Activated CD4-positive, CD25-positive, alpha-beta regulatory T cell treated with anti-CD3 and anti-CD28 coated beads, Interleukin-2, amount 50 U/mL, for 72 hours (primary cell): ENCODE measurements at regions not wholly inside any gene's neighbourhood (a gene's known extent, or its start where the extent isn't known, plus 50 kb on each side); places are given as distances from the start of the nearest gene placed in this dataset.
"Not testable (repeated sequence)": the region's sequence is repeated elsewhere in the genome, so short reads cannot be mapped to it uniquely, and the experiment has no call there.

Experiments
- DNase-seq: peaks from one replicate; pipeline ENCODE4 v3.0.0; 2021

DNA sequence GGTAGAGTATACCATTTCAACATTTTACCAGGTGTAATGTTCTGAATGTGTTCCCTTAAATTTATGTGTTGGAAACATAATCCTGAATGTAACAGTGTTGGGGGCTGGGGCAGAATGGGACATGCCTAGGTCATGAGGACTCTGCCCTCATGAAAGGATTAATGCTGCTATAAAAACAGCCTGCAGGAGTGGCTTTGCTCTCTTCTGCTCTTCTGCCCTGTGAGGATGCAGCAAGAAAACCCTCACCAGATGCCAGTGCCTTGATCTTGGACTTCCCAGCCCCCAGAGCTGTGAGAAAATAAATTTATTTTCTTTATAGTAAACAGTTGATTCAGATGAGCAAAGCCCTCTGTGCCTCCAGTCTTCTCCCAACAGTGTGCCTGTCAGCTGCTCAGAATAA, 326.0 kb upstream of the ONECUT1 start:
- DNase-seq = no peak

DNA sequence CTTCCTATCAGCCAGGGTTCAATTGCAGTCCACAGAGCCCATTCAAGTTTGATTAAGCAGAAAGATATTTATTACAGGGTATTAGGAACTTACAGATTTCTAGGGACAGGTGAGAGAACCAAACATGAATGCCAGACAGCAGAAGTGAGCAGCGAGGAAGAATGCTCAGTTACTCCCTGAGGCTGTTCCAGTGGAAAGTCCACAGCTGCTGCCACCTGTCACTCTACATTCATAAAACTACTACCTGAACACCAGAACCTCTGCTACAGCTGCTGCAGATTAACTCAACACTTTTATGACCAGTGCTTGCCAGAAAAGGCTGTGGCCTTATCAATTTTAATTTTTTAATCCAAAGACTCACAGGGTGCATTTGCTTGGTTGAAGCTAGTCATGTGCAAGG, 325.4 kb upstream of the ONECUT1 start:
- DNase-seq = no peak

DNA sequence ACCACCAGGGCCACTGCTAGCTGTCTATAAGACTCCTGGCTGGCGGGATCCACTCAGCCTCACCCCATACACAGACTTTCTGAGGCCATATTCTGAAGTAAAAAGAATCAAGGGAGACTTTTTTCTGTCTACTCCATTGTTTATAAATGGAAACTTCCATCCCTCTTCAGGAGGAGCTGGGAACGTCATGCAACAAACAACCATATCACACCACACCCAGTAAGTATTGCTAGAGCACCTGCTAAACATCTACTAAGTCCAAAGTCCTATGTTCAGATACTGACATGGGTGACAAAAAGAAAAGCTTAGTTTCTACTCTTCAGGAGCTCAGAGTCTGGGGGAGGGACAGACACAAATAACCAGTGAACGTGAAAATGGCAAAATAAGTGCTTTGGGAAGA, 324.8 kb upstream of the ONECUT1 start:
- no peak for DNase-seq

DNA sequence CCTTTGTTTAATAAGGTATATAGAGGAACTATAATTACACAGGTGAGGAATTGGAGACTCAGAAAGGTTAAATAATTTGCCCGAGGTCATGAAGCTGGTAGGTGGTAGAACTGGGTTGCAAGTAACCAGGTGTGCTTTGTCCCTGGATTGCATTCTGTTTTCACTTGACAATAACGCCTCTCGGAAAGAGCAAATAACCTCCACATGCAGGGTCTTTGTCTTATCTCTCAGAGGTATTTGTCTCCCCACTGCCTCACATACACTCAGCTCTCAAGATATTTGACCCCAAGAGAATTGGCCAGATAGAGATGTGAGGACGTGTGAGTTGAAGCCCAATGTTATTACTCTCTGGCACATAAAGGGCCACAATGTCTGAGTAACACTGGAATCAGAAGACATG, 320.9 kb upstream of the ONECUT1 start:
- DNase-seq = no peak

DNA sequence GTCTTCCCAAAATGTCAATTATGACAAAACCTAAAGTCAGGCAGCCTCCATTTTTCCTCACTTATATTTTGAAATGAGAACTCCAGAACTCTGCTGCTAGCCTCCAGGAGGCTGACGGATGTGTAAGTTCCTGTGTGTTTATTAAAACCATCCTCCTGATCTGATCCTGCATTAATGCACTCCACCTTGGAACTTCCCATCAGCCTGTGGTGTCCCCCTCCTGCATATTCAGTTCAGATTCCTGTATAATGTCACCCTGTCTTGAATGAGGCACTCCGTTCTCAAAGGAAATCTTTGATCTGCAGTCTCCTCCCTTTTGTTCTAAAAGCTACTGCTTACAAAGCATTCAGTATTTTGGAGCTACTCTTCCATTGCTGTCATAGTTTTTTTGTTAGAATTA, 318.2 kb upstream of the ONECUT1 start:
- DNase-seq = no peak

DNA sequence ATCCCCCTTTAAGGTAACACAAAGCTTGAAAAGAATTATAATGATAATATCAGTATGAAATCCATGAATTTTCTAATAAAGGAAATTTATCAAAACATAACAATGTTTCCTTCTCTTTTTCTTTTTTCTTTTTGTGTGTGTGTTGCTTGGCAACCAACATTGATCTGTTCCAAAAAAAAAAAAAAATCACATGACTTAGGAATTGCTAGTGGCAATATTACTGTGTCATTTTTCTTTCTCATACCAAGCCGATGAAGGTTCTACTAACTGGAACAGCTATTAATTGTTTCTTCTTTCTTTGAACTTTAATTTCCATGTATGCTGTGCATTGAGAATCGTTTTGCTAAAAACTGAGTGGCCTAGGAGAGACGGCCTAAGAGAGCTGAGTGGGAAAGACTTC, 317.7 kb upstream of the ONECUT1 start:
- no peak for DNase-seq

DNA sequence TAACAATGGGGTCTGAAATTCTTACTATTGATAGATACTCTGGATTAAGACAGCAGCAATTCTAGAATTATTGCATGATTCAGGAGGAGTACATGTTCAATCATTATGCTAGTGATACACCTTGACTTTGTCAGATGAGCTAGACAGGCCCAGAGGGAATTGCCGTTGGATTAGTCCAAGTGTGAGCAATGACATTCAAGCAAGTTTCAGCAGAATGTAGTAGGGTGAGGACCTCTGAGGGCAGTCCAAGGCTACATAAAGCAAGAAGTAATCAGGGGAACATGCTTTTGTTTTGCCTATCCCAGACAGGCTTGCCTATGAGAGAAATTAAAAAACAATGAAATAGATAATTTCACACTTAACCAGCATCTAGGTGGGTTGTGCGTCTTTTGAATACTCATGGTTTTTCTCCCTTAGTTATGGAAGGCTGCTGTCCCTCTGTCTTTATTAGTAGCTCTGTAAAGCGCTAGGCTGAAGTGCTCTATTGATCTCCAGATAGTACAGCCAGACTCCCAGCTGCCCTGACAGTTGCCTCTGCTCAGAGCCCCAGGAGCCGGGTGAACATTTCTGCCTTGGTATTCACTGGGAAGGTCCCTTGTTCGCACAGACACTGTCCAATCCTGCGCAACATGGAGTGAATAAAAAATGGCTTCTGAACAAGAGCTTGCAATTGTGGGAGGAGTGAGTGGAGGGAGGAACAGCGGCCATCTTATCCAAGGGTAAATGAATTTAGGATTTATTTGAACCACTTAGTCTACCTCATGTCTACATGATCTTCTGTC, 316.6 kb upstream of the ONECUT1 start:
- DNase-seq = no peak

DNA sequence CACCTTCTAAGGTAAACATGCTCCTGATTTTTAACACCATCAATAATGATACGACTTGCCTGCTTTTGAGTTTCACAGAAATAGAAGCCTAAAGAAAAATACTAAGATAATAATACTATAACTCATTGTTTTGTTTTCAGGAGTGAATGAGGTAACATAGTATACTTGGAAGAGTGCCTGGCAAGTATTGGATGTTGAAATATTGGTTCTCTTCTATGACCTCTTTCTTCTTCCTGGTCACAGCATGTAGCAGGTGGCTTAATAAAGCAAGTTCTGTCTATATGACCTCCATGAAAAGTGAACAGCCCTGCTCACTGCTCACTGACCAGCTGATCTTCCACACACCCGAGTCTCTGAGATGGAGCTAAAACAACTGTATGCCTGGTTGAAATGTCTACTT, 312.3 kb upstream of the ONECUT1 start:
- no peak for DNase-seq

DNA sequence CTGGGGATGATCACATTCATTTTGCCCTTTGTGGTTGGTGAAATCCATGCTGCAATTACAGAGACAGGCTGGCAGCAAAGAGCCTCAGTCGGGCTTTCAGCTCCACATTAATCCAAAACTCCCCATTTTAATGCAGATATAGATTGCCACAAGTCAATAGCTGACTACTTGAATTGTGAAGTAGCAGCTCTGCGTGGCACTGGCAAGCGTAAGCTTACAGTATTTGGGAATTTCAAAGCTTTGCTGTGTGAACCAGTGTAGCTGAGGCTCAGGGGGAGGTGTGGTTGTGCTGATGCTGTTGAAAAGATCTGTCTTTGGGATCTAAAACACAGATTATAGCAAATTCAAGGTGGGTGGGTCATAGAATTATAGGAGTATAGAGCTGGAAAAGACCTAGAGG, 290.3 kb upstream of the ONECUT1 start:
- DNase-seq = no peak

DNA sequence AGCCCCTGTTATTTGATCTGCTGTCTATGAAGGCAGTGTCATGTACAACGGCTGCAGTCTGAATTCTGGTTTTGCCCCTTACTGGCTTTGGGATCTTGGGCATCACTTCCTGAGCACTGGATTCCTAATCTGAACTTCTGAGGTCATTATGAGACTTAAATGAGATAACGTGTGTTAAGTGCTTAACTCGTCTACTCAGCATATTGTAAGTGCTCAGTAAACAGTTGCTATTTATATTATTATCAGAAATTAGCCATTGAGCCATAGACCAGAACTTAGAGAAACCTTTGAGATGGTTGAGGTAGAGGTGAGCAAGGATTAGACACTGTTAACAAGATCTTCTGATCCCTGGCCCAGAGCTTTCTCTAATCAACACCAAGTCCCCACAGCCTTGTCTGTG, 284.1 kb upstream of the ONECUT1 start:
- no peak for DNase-seq

DNA sequence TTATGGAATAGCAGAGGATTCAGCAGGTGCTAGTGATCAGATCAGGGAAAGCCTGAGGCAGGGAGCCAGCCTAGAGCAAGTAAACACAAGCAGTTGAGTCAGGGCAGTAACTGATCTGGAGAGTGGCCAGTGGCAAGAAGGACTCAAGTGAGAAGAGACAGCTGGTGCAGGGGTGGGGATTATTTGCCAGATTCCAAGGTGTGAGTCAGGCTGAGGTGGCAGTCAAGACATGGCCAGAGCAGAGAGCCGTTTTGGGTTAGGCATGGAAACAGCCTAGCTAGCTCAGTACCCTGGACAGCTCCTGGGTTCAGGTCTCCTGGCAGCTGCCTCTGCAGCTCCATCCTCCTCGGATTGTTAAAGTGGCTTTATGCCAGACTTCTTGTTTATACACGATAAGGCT, 281.9 kb upstream of the ONECUT1 start:
- DNase-seq = no peak

DNA sequence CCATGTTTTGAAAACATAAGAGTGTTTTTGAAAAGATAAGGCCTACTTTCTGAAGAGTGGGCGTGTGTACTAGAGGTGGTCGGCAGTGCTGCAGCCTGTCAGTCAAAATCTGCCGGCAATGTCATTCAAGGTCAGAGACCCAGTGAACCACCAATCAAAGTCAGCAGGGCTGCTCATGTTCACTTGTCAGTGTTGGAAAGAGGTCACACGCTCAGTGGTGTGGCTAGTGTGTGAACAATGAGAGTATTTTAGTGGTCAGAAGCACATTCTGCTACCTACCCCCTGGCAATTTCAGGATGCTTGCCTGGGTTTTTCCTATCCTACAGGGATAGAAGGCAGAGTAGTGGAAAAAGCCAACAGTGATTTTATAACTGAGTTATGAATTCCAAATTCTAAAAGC, 278.5 kb upstream of the ONECUT1 start:
- DNase-seq = no peak

DNA sequence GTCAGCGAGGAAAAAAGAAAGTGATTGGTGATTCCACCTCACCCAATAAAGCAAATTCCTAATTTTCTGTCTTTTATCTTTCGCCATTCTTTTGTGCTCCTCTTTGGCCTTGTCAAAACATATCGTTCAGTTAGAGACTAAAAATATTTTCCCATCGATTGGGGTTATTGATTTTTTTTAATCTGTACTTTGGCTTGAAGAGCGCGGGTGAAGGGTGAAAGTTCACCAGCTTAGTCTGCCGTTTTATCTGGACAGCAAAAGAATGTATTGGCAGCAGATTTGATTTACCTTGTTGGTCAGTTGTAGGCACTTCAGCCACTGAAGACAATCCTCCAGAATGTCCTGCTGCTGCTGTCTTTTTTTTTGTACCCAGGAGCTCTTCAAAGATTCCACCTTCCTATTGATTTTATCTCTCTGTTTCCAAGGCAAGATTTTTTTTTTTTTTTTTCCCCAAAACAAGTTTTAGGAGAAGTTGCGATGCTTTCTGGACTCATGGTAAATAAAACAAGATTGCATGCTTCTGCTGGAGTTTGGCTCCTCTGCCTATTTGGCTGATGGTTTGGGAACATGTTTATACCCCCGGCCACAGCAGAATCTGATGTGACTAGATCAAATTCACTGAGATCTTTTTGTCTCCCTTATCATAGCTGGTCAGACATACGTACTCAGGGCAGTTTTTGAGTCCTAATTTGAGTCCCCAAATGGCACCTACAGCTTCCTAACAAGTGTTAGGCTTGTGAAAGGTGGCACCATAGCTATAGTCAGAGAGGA, 269.3 kb upstream of the ONECUT1 start:
- DNase-seq = no peak

DNA sequence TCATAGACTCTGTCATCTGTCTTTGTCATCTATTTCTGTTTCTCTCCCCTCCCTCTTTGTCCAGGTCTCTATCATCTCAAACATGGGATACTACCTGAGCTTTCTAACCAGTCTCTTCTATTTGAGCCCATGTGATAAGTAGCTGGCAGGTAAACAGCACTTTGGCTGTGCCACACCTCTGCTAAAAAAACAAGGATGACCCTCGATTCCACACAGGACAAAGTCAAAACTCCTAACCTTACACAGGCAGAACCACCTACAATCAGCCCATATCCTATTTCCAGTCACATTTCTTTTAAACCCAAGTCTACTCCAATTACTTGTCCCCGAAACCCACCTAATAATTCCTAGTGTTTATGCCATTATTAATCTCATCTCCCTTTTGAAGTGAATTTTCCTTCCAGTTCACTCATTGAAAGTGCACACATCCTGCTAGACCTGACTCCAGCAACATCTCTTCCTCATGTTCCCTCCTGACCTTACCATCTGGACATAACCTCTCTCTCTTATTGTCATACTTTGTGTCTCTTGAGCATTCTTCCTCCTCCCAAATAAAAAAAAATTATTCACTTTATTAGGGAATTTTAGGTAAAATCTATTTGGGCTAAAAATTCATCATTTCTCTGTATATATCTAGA, 256.1 kb upstream of the ONECUT1 start:
- DNase-seq = no peak

DNA sequence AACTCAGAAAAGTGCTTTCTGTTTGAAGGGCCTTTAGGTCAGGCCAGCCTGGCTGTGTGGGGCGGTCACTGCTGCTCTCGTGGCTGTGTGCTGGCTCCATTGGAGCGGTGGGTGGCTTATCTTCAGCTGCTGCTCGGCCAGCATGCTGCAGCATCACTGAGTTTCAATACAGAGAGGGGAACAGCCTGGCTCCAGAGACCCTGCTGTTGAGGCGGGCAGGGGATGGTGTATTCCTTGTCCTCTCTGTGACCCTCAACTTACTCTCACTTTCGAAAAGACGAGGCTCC, 248.5 kb upstream of the ONECUT1 start:
- no peak for DNase-seq

DNA sequence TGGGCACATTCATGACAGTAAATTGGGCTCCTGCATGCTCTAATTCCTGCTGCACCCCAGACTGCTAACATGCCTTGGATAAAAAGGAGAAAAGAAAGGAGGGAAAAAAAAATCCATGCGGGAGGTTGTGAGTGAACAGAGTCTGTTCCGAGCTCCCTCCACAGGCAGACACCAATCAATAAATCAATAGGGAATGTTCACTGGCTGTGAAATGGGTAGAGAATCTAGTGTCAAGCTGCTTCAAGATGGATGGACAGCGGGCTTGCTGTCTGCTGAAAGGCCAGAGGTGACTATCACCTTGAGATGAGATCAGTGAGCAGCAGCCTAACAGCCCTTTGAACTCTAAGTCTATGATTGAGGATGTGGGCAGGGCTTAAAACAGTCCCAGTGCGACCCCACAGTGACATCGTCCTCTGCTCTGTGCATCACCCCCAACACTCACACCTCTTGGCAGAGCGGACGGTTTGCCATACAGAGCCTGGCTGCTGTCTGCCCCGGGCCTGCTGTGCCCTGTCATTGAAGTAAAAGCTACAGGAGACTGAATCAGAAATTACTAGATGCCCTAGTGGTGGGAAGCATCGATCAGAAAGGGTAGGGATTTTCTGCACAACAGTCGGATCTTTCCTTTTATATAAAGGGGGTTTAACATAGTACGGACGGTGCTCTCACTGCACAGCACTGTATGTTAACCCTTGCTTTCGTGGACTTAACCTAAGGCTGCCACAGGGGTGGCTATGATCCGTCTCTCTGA, 247.9 kb upstream of the ONECUT1 start:
- DNase-seq = no peak

DNA sequence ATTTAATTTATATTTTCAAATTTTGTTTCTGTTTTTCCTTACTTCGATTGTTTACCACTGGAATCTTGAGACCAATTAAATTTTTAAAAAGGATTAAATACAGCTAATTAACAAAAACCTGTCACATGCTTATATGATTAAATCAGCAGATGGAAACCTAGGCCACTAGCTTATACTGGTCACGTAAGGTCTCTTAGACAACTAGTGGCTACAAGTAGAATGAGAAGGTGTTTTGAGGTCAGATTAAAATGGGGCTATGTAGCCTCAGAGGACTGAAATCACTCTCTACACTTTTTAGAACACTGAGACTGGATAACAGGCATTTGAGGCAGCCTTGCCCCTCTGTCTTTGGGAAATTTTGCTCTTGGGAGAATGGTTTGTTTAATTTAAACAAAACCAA, 246.5 kb upstream of the ONECUT1 start:
- DNase-seq = no peak

DNA sequence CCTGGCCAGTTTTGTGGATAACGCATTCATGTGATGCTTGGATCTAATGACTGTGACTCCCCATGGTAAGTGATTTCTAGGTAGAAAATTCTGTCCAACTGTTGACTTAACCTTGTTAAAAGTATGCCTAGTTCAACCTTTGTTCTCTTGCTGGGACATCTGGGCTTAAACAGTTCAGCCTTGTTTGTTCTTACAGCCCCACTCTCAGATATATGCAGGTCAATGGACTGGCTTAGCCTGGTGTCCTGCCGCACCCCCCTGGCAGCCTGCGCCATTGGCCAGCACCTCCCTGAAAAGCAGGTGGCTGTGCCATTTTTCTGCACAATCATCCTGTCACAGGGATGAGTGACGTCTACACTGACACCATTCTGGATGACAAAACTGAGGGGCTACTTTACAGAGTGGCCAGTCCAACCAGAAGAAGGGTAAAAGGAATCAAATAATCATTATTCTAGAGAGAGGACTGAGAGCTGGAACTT, 244.7 kb upstream of the ONECUT1 start:
- no peak for DNase-seq

DNA sequence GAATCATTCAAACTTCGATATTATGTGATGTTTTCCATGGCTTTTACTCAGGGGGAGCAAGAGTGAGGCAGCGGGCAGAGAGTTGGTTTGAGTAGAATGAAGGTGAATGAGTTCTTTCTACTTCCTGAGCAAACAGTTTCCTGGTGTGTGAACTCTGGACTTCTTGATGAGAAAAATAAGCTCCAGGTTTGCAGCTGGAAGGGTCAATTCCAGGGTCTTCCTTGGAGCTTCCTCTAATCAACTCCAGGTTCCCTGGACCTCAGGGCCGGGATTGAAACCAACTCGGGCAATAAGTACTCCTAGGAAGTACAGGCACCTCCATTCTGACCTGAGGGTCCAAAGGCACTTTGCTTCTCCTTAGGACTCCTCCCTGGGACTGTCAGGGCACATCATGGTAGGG, 243.6 kb upstream of the ONECUT1 start:
- DNase-seq = no peak

DNA sequence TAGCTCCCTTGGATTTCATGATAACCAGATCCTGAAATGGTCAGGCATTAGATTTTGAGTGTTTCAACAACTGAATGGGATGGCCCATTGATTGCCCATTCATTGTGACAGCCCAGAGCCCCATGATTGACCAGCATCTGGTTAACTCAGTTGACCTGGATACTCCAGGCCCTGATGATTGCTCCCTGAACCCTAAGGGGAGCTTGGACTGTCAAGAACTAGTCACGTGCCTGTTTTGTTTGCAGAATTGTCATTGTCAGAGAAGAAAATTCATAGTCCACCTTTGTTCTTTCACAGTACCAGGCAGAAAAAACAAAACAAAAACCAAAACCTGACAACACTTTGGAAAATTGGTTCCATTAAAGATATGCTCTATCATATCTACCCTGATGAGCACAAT, 241.3 kb upstream of the ONECUT1 start:
- DNase-seq = no peak

DNA sequence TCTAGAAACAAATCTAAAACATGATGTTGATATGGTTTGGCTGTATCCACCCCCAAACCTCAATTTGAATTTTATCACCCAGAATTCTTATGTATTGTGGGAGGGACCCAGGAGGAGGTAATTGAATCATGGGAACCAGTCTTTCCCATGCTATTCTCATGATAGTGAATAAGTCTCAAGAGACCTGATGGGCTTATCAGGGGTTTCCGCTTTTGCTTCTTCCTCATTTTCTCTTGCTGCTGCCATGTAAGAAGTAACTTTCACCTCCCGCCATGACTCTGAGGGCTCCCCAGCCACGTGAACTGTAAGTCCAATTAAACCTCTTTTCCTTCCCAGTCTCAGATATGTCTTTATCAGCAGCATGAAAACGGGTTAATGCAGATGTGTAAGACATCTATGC, 232.7 kb upstream of the ONECUT1 start:
- no peak for DNase-seq

DNA sequence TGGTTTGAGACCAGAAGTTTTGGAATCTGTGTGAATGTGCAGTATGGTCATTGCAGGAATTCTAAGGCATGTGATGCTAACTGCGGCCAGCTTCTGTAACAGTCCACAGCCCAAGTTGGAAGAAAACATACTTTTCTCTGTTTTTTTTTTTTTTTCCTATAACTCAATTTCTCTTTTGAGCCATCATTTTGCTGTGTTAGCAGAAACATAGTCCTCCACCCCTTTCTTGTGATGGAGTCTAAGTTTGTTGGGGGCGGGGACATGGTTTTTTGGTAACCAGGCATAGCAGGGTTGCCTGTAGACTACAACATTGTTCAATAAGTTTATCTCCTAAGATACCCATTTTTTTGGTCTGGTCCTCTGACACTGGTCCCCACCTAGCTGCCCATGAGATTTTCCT, 223.2 kb upstream of the ONECUT1 start:
- DNase-seq = no peak

DNA sequence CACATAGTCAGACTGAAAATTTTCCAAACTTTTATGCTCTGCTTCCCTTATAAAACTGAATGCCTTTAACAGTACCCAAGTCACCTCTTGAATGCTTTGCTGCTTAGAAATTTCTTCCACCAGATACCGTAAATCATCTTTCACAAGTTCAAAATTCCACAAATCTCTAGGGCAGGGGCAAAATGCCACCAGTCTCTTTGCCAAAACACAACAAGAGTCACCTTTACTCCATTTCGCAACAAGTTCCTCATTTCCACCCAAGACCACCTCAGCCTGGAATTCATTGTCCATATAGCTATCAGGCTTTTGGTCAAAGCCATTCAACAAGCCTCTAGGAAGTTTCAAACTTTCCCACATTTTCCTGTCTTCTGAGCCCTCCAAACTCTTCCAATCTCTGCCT, 221.6 kb upstream of the ONECUT1 start:
- DNase-seq = not testable (repeated sequence)

DNA sequence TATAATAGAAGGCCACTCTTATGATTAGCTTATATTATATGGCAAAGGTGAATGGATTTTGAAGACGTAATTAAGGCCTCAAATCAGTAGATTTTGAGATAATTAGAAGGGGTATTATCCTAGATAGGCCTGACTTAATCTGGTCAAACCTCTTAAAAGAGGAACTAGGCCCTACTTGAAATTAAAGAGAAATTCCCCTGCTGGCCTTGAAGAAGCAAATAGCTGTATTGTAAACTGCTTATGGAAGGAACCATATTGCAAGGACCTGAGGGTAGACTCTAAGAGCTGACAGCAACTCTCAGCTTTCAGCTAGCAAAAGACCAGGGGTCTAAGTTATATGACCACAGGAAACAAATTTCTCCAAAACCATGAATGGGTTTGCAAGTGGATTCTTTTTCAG, 219.0 kb upstream of the ONECUT1 start:
- no peak for DNase-seq
